OCI-LY7 (cell line): ENCODE measurements at regions not wholly inside any gene's neighbourhood (a gene's known extent, or its start where the extent isn't known, plus 50 kb on each side); places are given as distances from the start of the nearest gene placed in this dataset.

Experiments used
- BruUV-seq: library from RNA; stranded (reverse); fragments of 400-500 nt; replicated peaks from 2 replicates; lab custom pipeline; 2021; lab: Mats Ljungman, UMichigan
- CTCF ChIA-PET: fragments of 300-600 bp; sonication (Branson Sonifier 250); formaldehyde crosslinking; loops from one replicate; lab custom pipeline; 2022; ENCODE audit warnings: antibody characterized with exemption; ENCODE audit not compliant: unreplicated experiment; lab: Charles Lee
- POLR2A ChIA-PET: fragments of 300-600 bp; sonication (Branson Sonifier 250); formaldehyde crosslinking; loops from one replicate; lab custom pipeline; 2022; ENCODE audit warnings: antibody characterized with exemption; lab: Charles Lee
- DNase-seq: peaks from one replicate; pipeline ENCODE4 v3.0.0-alpha.2; 2015; ENCODE audit warnings: low spot score
- H2AFZ ChIP-seq: fragments of 200-600 bp; sonication (generic), shearing (Covaris generic); 2 replicates; pipeline ENCODE4 v1.6.1; 2014; ENCODE audit warnings: mild to moderate bottlenecking, antibody characterized with exemption, low read length, moderate library complexity
- H3K27ac ChIP-seq: fragments of 200-600 bp; sonication (generic); 2 replicates; pipeline ENCODE4 v1.5.1; 2014; ENCODE audit warnings: mixed run types, low read depth, mild to moderate bottlenecking, moderate library complexity, low read length, inconsistent platforms; ENCODE audit not compliant: poor library complexity, severe bottlenecking
- H3K36me3 ChIP-seq: fragments of 200-600 bp; sonication (generic); 2 replicates; pipeline ENCODE4 v1.6.1; 2014; ENCODE audit warnings: mild to moderate bottlenecking, antibody characterized with exemption, low read length, moderate library complexity, mixed read lengths; ENCODE audit not compliant: insufficient read depth
- H3K4me1 ChIP-seq: fragments of 200-600 bp; sonication (generic); 2 replicates; pipeline ENCODE4 v1.5.1; 2014; ENCODE audit warnings: mild to moderate bottlenecking, low read length; ENCODE audit not compliant: insufficient read depth, poor library complexity, severe bottlenecking
- H3K4me2 ChIP-seq: fragments of 200-600 bp; sonication (generic); 2 replicates; pipeline ENCODE4 v1.6.1; 2014; ENCODE audit warnings: mild to moderate bottlenecking, low read length
- H3K4me3 ChIP-seq: fragments of 200-600 bp; sonication (generic); 2 replicates; pipeline ENCODE4 v1.5.1; 2014; ENCODE audit warnings: mild to moderate bottlenecking, low read depth, low read length; ENCODE audit not compliant: poor library complexity, severe bottlenecking
- H3K79me2 ChIP-seq: fragments of 200-600 bp; sonication (generic); 2 replicates; pipeline ENCODE4 v1.6.1; 2016; ENCODE audit warnings: low read depth, mild to moderate bottlenecking, low read length, moderate library complexity, mixed read lengths; ENCODE audit not compliant: insufficient read depth
- H3K9me2 ChIP-seq: fragments of 200-600 bp; sonication (generic); 2 replicates; pipeline ENCODE4 v1.6.1; 2016; ENCODE audit warnings: mild to moderate bottlenecking, low read length, mixed read lengths; ENCODE audit not compliant: insufficient read depth
- H3K9me3 ChIP-seq: fragments of 200-600 bp; sonication (generic); 2 replicates; pipeline ENCODE4 v1.6.1; 2014; ENCODE audit warnings: mild to moderate bottlenecking, mixed run types, low read length, mixed read lengths
- H4K20me1 ChIP-seq: fragments of 200-600 bp; sonication (generic); 2 replicates; pipeline ENCODE4 v1.6.1; 2014; ENCODE audit warnings: mild to moderate bottlenecking, antibody characterized with exemption, low read length, moderate library complexity, mixed read lengths; ENCODE audit not compliant: insufficient read depth
- CTCF ChIP-seq: fragments of 200-600 bp; sonication (generic); conservative IDR thresholded peaks from 2 replicates; pipeline ENCODE4 v1.5.1; 2014; ENCODE audit warnings: mild to moderate bottlenecking, antibody characterized with exemption, low read length, moderate library complexity, mixed read lengths
- EZH2phosphoT487 ChIP-seq: fragments of 200-600 bp; sonication (generic); IDR thresholded peaks from 2 replicates; pipeline ENCODE4 v1.6.1; 2018; ENCODE audit warnings: low read depth, borderline replicate concordance, mild to moderate bottlenecking, mixed run types, antibody characterized with exemption, low read length, moderate library complexity, mixed read lengths
- intact Hi-C: fragments of 100-400 bp; cut with micrococcal nuclease; formaldehyde crosslinking; loops from one replicate; pipeline ENCODE4 v1.10.0; 2022; ENCODE audit not compliant: unreplicated experiment

- intact Hi-C loops, result no loop called here
- no peak overlapping the region for H3K4me3 ChIP-seq
- no peaks in the 10 kb centered on the region for H3K9me2 ChIP-seq
- H3K9me3 ChIP-seq, result no peaks in the 10 kb centered on the region
- no peaks in the 10 kb centered on the region for H3K36me3 ChIP-seq
- no peak overlapping the region for H3K27ac ChIP-seq
- ChIA-PET POLR2A (no interaction called here), CTCF (no interaction called here)
- H2AFZ ChIP-seq, result no peak overlapping the region
- no TSS peak for BruUV-seq
- no peaks in the 10 kb centered on the region for H3K4me1 ChIP-seq
- TF ChIP-seq EZH2phosphoT487, result no peak
- TF ChIP-seq CTCF, result no peak
- no peak overlapping the region for H3K4me2 ChIP-seq
- DNase-seq, result no peak
- H4K20me1 ChIP-seq, result no peaks in the 10 kb centered on the region
- H3K79me2 ChIP-seq, result no peaks in the 10 kb centered on the region
Measured at GRCh38 chr12:131478468-131478867, 232.4 kb upstream of the SFSWAP start.

- ChIA-PET POLR2A (no interaction called here), CTCF (no interaction called here)
- intact Hi-C loops, result no loop called here
- BruUV-seq, result no TSS peak
- Histone ChIP-seq H3K4me2 (no peak overlapping the region), H3K4me3 (no peak overlapping the region), H3K36me3 (no peaks in the 10 kb centered on the region), H4K20me1 (no peaks in the 10 kb centered on the region), H3K9me3 (no peaks in the 10 kb centered on the region), H3K9me2 (no peaks in the 10 kb centered on the region), H2AFZ (no peak overlapping the region), H3K79me2 (no peaks in the 10 kb centered on the region), H3K27ac (no peak overlapping the region), H3K4me1 (no peaks in the 10 kb centered on the region)
- DNase-seq, result no peak
- TF ChIP-seq CTCF, result no peak
- no peak for TF ChIP-seq EZH2phosphoT487
Measured at GRCh38 chr12:131482199-131482598, 228.7 kb upstream of the SFSWAP start.

GRCh38 chr12:131482686-131483085 lies 228.2 kb upstream of the SFSWAP start:
- no TSS peak for BruUV-seq
- Histone ChIP-seq H3K9me3 (no peaks in the 10 kb centered on the region), H2AFZ (no peak overlapping the region), H3K4me3 (no peak overlapping the region), H3K9me2 (no peaks in the 10 kb centered on the region), H3K27ac (no peak overlapping the region), H3K4me1 (no peaks in the 10 kb centered on the region), H3K79me2 (no peaks in the 10 kb centered on the region), H3K36me3 (no peaks in the 10 kb centered on the region), H4K20me1 (no peaks in the 10 kb centered on the region), H3K4me2 (no peak overlapping the region)
- ChIA-PET POLR2A (no interaction called here), CTCF (no interaction called here)
- intact Hi-C loops, result no loop called here
- no peak for DNase-seq
- no peak for TF ChIP-seq EZH2phosphoT487
- no peak for TF ChIP-seq CTCF
